ENCODE measurements at regions not wholly inside any gene's neighbourhood (a gene's known extent, or its start where the extent isn't known, plus 50 kb on each side); places are given as distances from the start of the nearest gene placed in this dataset.
A peak's percentile ranks its signal among the peaks of the same experiment; 100 is the strongest.

GRCh38 chr19:20321139-20321763 lies 154.2 kb downstream of the ZNF486 start:
- TF ChIP-seq CTCF (IDR thresholded peaks at IDR 0.05): no peak
- H3K9me3 ChIP-seq: peaks cover 7% of the 10 kb centered on the region
- no peak overlapping the region for H3K4me3 ChIP-seq
- no peak overlapping the region for H3K27ac ChIP-seq
- H3K4me1 ChIP-seq: no peaks in the 10 kb centered on the region
- no peak for DNase-seq
- no peaks in the 10 kb centered on the region for H3K36me3 ChIP-seq
- H3K27me3 ChIP-seq (ENCODE audit: low read depth): no peaks in the 10 kb centered on the region
- ATAC-seq: peak in 1 of 2 donors; percentile 57
- intact Hi-C loops (cut with DNase I): no loop called here

GRCh38 chr19:20320191-20320590 lies 153.2 kb downstream of the ZNF486 start:
- ATAC-seq: no peak
- no peak for TF ChIP-seq CTCF (IDR thresholded peaks at IDR 0.05)
- H3K27me3 ChIP-seq (ENCODE audit: low read depth): no peaks in the 10 kb centered on the region

DNA sequence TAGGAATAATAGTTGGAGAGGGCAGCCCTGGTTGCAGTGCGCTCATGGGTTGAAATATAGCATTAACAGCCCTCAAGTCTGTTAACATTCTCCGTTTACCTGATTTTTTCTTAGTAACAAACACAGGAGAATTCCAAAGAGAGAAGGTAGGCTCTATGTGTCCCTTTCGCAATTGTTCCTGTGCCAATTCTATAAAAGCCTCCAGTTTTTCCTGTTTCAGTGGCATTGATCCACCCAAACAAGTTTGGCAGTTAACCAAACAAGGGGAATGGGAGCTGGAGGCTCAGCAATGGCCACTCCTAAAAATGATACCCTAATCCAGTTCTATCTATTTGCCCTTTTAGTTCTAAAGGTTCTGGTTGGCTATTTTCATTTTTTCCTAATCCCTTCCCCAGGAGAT lies 151.6 kb downstream of the ZNF486 start:
- Histone ChIP-seq H3K4me1 (no peaks in the 10 kb centered on the region), H3K27me3 (ENCODE audit: low read depth) (no peaks in the 10 kb centered on the region), H3K36me3 (no peaks in the 10 kb centered on the region), H3K9me3 (peaks cover 7% of the 10 kb centered on the region), H3K27ac (no peak overlapping the region), H3K4me3 (no peak overlapping the region)
- no peak for DNase-seq
- no peak for TF ChIP-seq CTCF (IDR thresholded peaks at IDR 0.05)
- intact Hi-C loops (cut with DNase I): no loop called here
- no peak for ATAC-seq

More at GRCh38 chr19:20320191-20320590, 153.2 kb downstream of the ZNF486 start:
- intact Hi-C loops (cut with DNase I): no loop called here
- H3K4me1 ChIP-seq: no peaks in the 10 kb centered on the region
- H3K27ac ChIP-seq: no peak overlapping the region
- no peak for DNase-seq
- H3K36me3 ChIP-seq: no peaks in the 10 kb centered on the region
- H3K4me3 ChIP-seq: no peak overlapping the region
- H3K9me3 ChIP-seq: peaks cover 7% of the 10 kb centered on the region

DNA sequence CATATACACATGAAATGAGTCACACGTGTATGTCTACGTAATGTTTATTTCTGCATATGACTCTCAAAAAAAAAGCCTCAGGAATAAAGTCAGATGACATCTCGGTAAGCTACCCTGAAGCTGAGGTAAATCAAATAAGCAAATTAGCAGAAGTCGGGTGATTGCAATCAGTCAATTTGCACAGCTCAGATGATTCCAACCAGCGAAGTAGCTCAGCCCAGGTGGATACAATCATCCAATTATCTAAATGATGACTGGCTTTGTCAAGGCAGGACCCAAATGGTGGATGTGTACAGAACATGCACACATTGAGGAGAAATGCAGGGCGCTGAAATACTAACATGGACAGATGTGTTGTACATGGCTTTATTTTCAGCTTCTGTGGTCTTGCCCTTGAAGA lies 148.5 kb downstream of the ZNF486 start:
- Histone ChIP-seq H3K9me3 (no peaks in the 10 kb centered on the region), H3K36me3 (no peaks in the 10 kb centered on the region), H3K27ac (no peak overlapping the region), H3K4me1 (no peaks in the 10 kb centered on the region), H3K27me3 (ENCODE audit: low read depth) (no peaks in the 10 kb centered on the region), H3K4me3 (no peak overlapping the region)
- ATAC-seq (no peak), DNase-seq (no peak)
- TF ChIP-seq CTCF (IDR thresholded peaks at IDR 0.05): no peak
- intact Hi-C loops (cut with DNase I): no loop called here

GRCh38 chr19:20313894-20314293 lies 146.9 kb downstream of the ZNF486 start:
- Histone ChIP-seq H3K4me1 (no peaks in the 10 kb centered on the region), H3K27ac (no peak overlapping the region), H3K4me3 (no peak overlapping the region), H3K36me3 (no peaks in the 10 kb centered on the region), H3K27me3 (ENCODE audit: low read depth) (no peaks in the 10 kb centered on the region), H3K9me3 (no peaks in the 10 kb centered on the region)
- ATAC-seq: no peak
- DNase-seq: no peak
- intact Hi-C loops (cut with DNase I): no loop called here
- TF ChIP-seq CTCF (IDR thresholded peaks at IDR 0.05): no peak
